GM23338 (cell line): ENCODE measurements at regions not wholly inside any gene's neighbourhood (a gene's known extent, or its start where the extent isn't known, plus 50 kb on each side); places are given as distances from the start of the nearest gene placed in this dataset.

ENCODE experiments used
- ATAC-seq: fragments of 200-7000 bp; cut with Tn5 transposase; 3 replicates; pipeline ENCODE4 v1.9.1; 2020
- DNase-seq: peaks from one replicate; pipeline ENCODE4 v3.0.0-alpha.2; 2015; ENCODE audit warnings: low spot score
- H2AFZ ChIP-seq: fragments of 200-600 bp; sonication (generic); 2 replicates; pipeline ENCODE4 v1.8.0; 2016; ENCODE audit warnings: antibody characterized with exemption, mild to moderate bottlenecking, moderate library complexity
- H3F3A ChIP-seq: fragments of 200-600 bp; sonication (generic); replicated peaks from 2 replicates; pipeline ENCODE4 v1.8.0; 2017; ENCODE audit warnings: antibody characterized with exemption, mixed run types, low read depth
- H3K27ac ChIP-seq: fragments of 200-600 bp; sonication (generic); 2 replicates; pipeline ENCODE4 v1.6.1; 2016; ENCODE audit warnings: low read depth
- H3K27me3 ChIP-seq: fragments of 200-600 bp; sonication (generic); 2 replicates; pipeline ENCODE4 v1.8.0; 2016; ENCODE audit warnings: mild to moderate bottlenecking, mixed run types, moderate library complexity; ENCODE audit not compliant: insufficient read depth
- H3K36me3 ChIP-seq: fragments of 200-600 bp; sonication (generic); 2 replicates; pipeline ENCODE4 v1.8.0; 2016; ENCODE audit warnings: mild to moderate bottlenecking; ENCODE audit not compliant: insufficient read depth
- H3K4me1 ChIP-seq: fragments of 200-600 bp; sonication (generic); 2 replicates; pipeline ENCODE4 v1.8.0; 2016; ENCODE audit warnings: mild to moderate bottlenecking, moderate library complexity; ENCODE audit not compliant: insufficient read depth
- H3K4me2 ChIP-seq: fragments of 200-600 bp; sonication (generic); 2 replicates; pipeline ENCODE4 v1.7.1; 2017; ENCODE audit warnings: mixed run types
- H3K4me3 ChIP-seq: fragments of 200-600 bp; sonication (generic); 2 replicates; pipeline ENCODE4 v1.6.1; 2016; ENCODE audit warnings: mixed run types
- H3K79me2 ChIP-seq: fragments of 200-600 bp; sonication (generic); replicated peaks from 2 replicates; pipeline ENCODE4 v1.8.0; 2017; ENCODE audit warnings: mild to moderate bottlenecking; ENCODE audit not compliant: insufficient read depth
- H3K9me2 ChIP-seq: fragments of 200-600 bp; sonication (generic); 2 replicates; pipeline ENCODE4 v1.8.0; 2017; ENCODE audit not compliant: insufficient read depth
- H4K20me1 ChIP-seq: fragments of 200-600 bp; sonication (generic); replicated peaks from 2 replicates; pipeline ENCODE4 v1.8.0; 2017; ENCODE audit warnings: mild to moderate bottlenecking; ENCODE audit not compliant: insufficient read depth
- H3K27ac Mint-ChIP-seq: 2 replicates; pipeline ENCODE4 v1.8.0; 2020; ENCODE audit warnings: inconsistent platforms, mild to moderate bottlenecking, moderate library complexity, mixed read lengths
- H3K27me3 Mint-ChIP-seq: 3 replicates; pipeline ENCODE4 v1.8.0; 2022; ENCODE audit warnings: low read depth, mild to moderate bottlenecking, moderate library complexity, mixed read lengths, inconsistent platforms; ENCODE audit not compliant: insufficient read depth, poor library complexity
- H3K36me3 Mint-ChIP-seq: 3 replicates; pipeline ENCODE4 v1.8.0; 2021; ENCODE audit warnings: low read depth, mild to moderate bottlenecking, inconsistent platforms, moderate library complexity, mixed read lengths
- H3K4me1 Mint-ChIP-seq: 3 replicates; pipeline ENCODE4 v1.8.0; 2020; ENCODE audit warnings: mild to moderate bottlenecking, inconsistent platforms, mixed read lengths
- H3K4me3 Mint-ChIP-seq: 3 replicates; pipeline ENCODE4 v1.8.0; 2021; ENCODE audit warnings: moderate library complexity, mild to moderate bottlenecking, inconsistent platforms, mixed read lengths
- H3K9me3 Mint-ChIP-seq: 3 replicates; pipeline ENCODE4 v1.8.0; 2020; ENCODE audit warnings: moderate library complexity, mild to moderate bottlenecking, inconsistent platforms, mixed read lengths
- ETS1 ChIP-seq: IDR thresholded peaks from 2 replicates; pipeline ENCODE4 v1.6.1; 2016; ENCODE audit warnings: antibody characterized with exemption
- EZH2phosphoT487 ChIP-seq: fragments of 200-600 bp; sonication (generic); IDR thresholded peaks from one replicate; pipeline ENCODE4 v1.8.1; 2018; ENCODE audit warnings: antibody characterized with exemption; ENCODE audit not compliant: unreplicated experiment
- JUNB ChIP-seq: IDR thresholded peaks from one replicate; pipeline ENCODE4 v1.6.1; 2016; ENCODE audit warnings: antibody characterized with exemption; ENCODE audit not compliant: unreplicated experiment
- REST ChIP-seq: IDR thresholded peaks from one replicate; pipeline ENCODE4 v1.6.1; 2018; ENCODE audit warnings: antibody characterized with exemption; ENCODE audit not compliant: unreplicated experiment
- TF ChIP-seq, protein P1 (sequence below): fragments of 250-450 bp; sonication (Bioruptor Pico); IDR thresholded peaks from 2 replicates; pipeline ENCODE4 v1.5.0; 2020; ENCODE audit warnings: mild to moderate bottlenecking, moderate library complexity

DNA sequence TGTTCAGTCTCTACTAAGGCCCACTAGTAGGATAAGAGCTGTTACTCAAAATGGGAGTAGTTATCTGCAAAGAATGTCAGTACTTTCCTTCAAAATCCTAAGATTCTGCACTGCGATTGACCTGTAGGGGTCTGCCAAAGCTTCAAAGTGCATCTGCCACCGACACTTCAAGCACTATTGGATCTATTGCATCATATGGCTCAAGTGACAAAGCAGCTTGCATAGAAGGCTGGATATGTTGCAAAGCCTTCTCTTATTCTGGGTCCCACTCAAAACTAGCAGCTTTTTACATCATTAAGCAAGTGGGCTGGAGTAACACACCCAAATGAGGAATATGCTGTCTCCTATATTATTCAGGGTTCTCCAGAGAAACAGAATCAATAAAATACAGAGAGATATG lies 115.4 kb upstream of the EMCN start:
- Histone ChIP-seq H3K79me2 (no peaks in the 10 kb centered on the region), H3K4me3 (no peak overlapping the region), H3K9me2 (peaks cover 3% of the 10 kb centered on the region; the same call in 1 of the 2 replicates), H3K27me3 (no peaks in the 10 kb centered on the region), H3K36me3 (no peaks in the 10 kb centered on the region), H2AFZ (no peak overlapping the region), H3K4me1 (no peaks in the 10 kb centered on the region), H3K27ac (no peak overlapping the region), H4K20me1 (no peaks in the 10 kb centered on the region), H3K4me2 (no peak overlapping the region), H3F3A (no peaks in the 10 kb centered on the region)
- Mint-ChIP-seq H3K9me3 (no peaks in the 10 kb centered on the region), H3K4me1 (no peaks in the 10 kb centered on the region), H3K27me3 (peaks cover 3% of the 10 kb centered on the region), H3K27ac (no peak overlapping the region), H3K4me3 (no peak overlapping the region), H3K36me3 (no peaks in the 10 kb centered on the region)
- TF ChIP-seq ETS1 (no peak), REST (no peak), EZH2phosphoT487 (no peak), JUNB (no peak)
- TF ChIP-seq, protein P1, sequence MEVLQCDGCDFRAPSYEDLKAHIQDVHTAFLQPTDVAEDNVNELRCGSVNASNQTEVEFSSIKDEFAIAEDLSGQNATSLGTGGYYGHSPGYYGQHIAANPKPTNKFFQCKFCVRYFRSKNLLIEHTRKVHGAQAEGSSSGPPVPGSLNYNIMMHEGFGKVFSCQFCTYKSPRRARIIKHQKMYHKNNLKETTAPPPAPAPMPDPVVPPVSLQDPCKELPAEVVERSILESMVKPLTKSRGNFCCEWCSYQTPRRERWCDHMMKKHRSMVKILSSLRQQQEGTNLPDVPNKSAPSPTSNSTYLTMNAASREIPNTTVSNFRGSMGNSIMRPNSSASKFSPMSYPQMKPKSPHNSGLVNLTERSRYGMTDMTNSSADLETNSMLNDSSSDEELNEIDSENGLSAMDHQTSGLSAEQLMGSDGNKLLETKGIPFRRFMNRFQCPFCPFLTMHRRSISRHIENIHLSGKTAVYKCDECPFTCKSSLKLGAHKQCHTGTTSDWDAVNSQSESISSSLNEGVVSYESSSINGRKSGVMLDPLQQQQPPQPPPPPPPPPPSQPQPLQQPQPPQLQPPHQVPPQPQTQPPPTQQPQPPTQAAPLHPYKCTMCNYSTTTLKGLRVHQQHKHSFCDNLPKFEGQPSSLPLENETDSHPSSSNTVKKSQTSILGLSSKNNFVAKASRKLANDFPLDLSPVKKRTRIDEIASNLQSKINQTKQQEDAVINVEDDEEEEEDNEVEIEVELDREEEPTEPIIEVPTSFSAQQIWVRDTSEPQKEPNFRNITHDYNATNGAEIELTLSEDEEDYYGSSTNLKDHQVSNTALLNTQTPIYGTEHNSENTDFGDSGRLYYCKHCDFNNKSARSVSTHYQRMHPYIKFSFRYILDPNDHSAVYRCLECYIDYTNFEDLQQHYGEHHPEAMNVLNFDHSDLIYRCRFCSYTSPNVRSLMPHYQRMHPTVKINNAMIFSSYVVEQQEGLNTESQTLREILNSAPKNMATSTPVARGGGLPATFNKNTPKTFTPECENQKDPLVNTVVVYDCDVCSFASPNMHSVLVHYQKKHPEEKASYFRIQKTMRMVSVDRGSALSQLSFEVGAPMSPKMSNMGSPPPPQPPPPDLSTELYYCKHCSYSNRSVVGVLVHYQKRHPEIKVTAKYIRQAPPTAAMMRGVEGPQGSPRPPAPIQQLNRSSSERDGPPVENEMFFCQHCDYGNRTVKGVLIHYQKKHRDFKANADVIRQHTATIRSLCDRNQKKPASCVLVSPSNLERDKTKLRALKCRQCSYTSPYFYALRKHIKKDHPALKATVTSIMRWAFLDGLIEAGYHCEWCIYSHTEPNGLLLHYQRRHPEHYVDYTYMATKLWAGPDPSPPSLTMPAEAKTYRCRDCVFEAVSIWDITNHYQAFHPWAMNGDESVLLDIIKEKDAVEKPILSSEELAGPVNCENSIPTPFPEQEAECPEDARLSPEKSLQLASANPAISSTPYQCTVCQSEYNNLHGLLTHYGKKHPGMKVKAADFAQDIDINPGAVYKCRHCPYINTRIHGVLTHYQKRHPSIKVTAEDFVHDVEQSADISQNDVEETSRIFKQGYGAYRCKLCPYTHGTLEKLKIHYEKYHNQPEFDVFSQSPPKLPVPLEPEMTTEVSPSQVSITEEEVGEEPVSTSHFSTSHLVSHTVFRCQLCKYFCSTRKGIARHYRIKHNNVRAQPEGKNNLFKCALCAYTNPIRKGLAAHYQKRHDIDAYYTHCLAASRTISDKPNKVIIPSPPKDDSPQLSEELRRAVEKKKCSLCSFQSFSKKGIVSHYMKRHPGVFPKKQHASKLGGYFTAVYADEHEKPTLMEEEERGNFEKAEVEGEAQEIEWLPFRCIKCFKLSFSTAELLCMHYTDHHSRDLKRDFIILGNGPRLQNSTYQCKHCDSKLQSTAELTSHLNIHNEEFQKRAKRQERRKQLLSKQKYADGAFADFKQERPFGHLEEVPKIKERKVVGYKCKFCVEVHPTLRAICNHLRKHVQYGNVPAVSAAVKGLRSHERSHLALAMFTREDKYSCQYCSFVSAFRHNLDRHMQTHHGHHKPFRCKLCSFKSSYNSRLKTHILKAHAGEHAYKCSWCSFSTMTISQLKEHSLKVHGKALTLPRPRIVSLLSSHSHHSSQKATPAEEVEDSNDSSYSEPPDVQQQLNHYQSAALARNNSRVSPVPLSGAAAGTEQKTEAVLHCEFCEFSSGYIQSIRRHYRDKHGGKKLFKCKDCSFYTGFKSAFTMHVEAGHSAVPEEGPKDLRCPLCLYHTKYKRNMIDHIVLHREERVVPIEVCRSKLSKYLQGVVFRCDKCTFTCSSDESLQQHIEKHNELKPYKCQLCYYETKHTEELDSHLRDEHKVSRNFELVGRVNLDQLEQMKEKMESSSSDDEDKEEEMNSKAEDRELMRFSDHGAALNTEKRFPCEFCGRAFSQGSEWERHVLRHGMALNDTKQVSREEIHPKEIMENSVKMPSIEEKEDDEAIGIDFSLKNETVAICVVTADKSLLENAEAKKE (CRISPR knock-in tag) = no peak
- DNase-seq (no peak), ATAC-seq (no peak)
